Effector memory CD4-positive, alpha-beta T cell (primary cell): ENCODE measurements at regions not wholly inside any gene's neighbourhood (a gene's known extent, or its start where the extent isn't known, plus 50 kb on each side); places are given as distances from the start of the nearest gene placed in this dataset.

ENCODE experiments used
- DNase-seq, 3 donors: peaks; one replicate each; pipeline ENCODE4 v3.0.0-alpha.2; 2020
- H3K27ac ChIP-seq: 2 replicates; pipeline ENCODE4 v1.7.0; 2013; ENCODE audit warnings: mild to moderate bottlenecking, low read length, moderate library complexity; ENCODE audit not compliant: insufficient read depth, poor library complexity, severe bottlenecking
- H3K27me3 ChIP-seq: replicated peaks from 2 replicates; pipeline ENCODE4 v1.7.0; 2013; ENCODE audit warnings: mild to moderate bottlenecking, low read length; ENCODE audit not compliant: insufficient read depth, control insufficient read depth, poor library complexity, severe bottlenecking
- H3K36me3 ChIP-seq: 2 replicates; pipeline ENCODE4 v1.7.0; 2013; ENCODE audit warnings: mild to moderate bottlenecking, low read length, moderate library complexity; ENCODE audit not compliant: control insufficient read depth, insufficient read depth
- H3K4me1 ChIP-seq: 2 replicates; pipeline ENCODE4 v1.7.0; 2013; ENCODE audit warnings: low read length, mild to moderate bottlenecking; ENCODE audit not compliant: control insufficient read depth, insufficient read depth, poor library complexity, severe bottlenecking
- H3K4me3 ChIP-seq: 2 replicates; pipeline ENCODE4 v1.7.0; 2013; ENCODE audit warnings: low read length, low read depth, mild to moderate bottlenecking; ENCODE audit not compliant: insufficient read depth, poor library complexity, severe bottlenecking
- H3K9me3 ChIP-seq: 2 replicates; pipeline ENCODE4 v1.7.0; 2013; ENCODE audit warnings: mild to moderate bottlenecking, low read length, moderate library complexity; ENCODE audit not compliant: control insufficient read depth

GRCh38 chr7:13188922-13189321, 501.5 kb downstream of the ARL4A start:
- no peak overlapping the region for H3K4me3 ChIP-seq
- H3K27me3 ChIP-seq, result peaks cover 3% of the 10 kb centered on the region
- no peaks in the 10 kb centered on the region for H3K36me3 ChIP-seq
- DNase-seq, result no peak
- H3K9me3 ChIP-seq, result no peaks in the 10 kb centered on the region
- no peak overlapping the region for H3K27ac ChIP-seq
- no peaks in the 10 kb centered on the region for H3K4me1 ChIP-seq

- Histone ChIP-seq H3K27ac (no peak overlapping the region), H3K27me3 (peaks cover 3% of the 10 kb centered on the region), H3K4me3 (no peak overlapping the region), H3K36me3 (no peaks in the 10 kb centered on the region), H3K9me3 (no peaks in the 10 kb centered on the region), H3K4me1 (no peaks in the 10 kb centered on the region)
- DNase-seq, result no peak
Measured at GRCh38 chr7:13189668-13190067, 502.2 kb downstream of the ARL4A start.

GRCh38 chr7:13197501-13197900, 510.1 kb downstream of the ARL4A start:
- no peak for DNase-seq

GRCh38 chr7:13198036-13198435, 510.6 kb downstream of the ARL4A start:
- no peaks in the 10 kb centered on the region for H3K9me3 ChIP-seq
- H3K27ac ChIP-seq, result no peak overlapping the region
- H3K27me3 ChIP-seq, result no peaks in the 10 kb centered on the region
- DNase-seq, result no peak
- H3K36me3 ChIP-seq, result no peaks in the 10 kb centered on the region
- no peaks in the 10 kb centered on the region for H3K4me1 ChIP-seq
- no peak overlapping the region for H3K4me3 ChIP-seq

More at GRCh38 chr7:13197501-13197900, 510.1 kb downstream of the ARL4A start:
- no peak overlapping the region for H3K27ac ChIP-seq
- no peaks in the 10 kb centered on the region for H3K4me1 ChIP-seq
- H3K27me3 ChIP-seq, result no peaks in the 10 kb centered on the region
- no peak overlapping the region for H3K4me3 ChIP-seq
- no peaks in the 10 kb centered on the region for H3K36me3 ChIP-seq
- no peaks in the 10 kb centered on the region for H3K9me3 ChIP-seq

- no peak overlapping the region for H3K27ac ChIP-seq
- H3K4me3 ChIP-seq, result no peak overlapping the region
- H3K27me3 ChIP-seq, result no peaks in the 10 kb centered on the region
- no peaks in the 10 kb centered on the region for H3K9me3 ChIP-seq
- H3K36me3 ChIP-seq, result no peaks in the 10 kb centered on the region
- no peaks in the 10 kb centered on the region for H3K4me1 ChIP-seq
- no peak for DNase-seq
Measured at GRCh38 chr7:13198727-13199126, 511.3 kb downstream of the ARL4A start.

GRCh38 chr7:13201628-13202027, 514.2 kb downstream of the ARL4A start:
- no peak overlapping the region for H3K4me3 ChIP-seq
- H3K36me3 ChIP-seq, result no peaks in the 10 kb centered on the region
- H3K27me3 ChIP-seq, result no peaks in the 10 kb centered on the region
- DNase-seq, result no peak
- no peaks in the 10 kb centered on the region for H3K4me1 ChIP-seq
- H3K27ac ChIP-seq, result no peak overlapping the region
- no peaks in the 10 kb centered on the region for H3K9me3 ChIP-seq

GRCh38 chr7:13217768-13218167, 530.3 kb downstream of the ARL4A start:
- no peaks in the 10 kb centered on the region for H3K9me3 ChIP-seq
- no peak overlapping the region for H3K27ac ChIP-seq
- H3K36me3 ChIP-seq, result no peaks in the 10 kb centered on the region
- no peaks in the 10 kb centered on the region for H3K27me3 ChIP-seq
- H3K4me1 ChIP-seq, result no peaks in the 10 kb centered on the region
- no peak overlapping the region for H3K4me3 ChIP-seq
- no peak for DNase-seq

- H3K9me3 ChIP-seq, result no peaks in the 10 kb centered on the region
- no peaks in the 10 kb centered on the region for H3K4me1 ChIP-seq
- DNase-seq, result no peak
- H3K27ac ChIP-seq, result no peak overlapping the region
- H3K4me3 ChIP-seq, result no peak overlapping the region
- H3K27me3 ChIP-seq, result no peaks in the 10 kb centered on the region
- H3K36me3 ChIP-seq, result no peaks in the 10 kb centered on the region
Measured at GRCh38 chr7:13225068-13225467, 537.6 kb downstream of the ARL4A start.

- no peaks in the 10 kb centered on the region for H3K36me3 ChIP-seq
- no peaks in the 10 kb centered on the region for H3K9me3 ChIP-seq
- no peaks in the 10 kb centered on the region for H3K27me3 ChIP-seq
Measured at GRCh38 chr7:13226385-13226784, 539.0 kb downstream of the ARL4A start.

GRCh38 chr7:13231216-13231615, 543.8 kb downstream of the ARL4A start:
- H3K27ac ChIP-seq, result no peak overlapping the region
- no peaks in the 10 kb centered on the region for H3K9me3 ChIP-seq
- H3K36me3 ChIP-seq, result no peaks in the 10 kb centered on the region
- no peaks in the 10 kb centered on the region for H3K27me3 ChIP-seq
- no peak overlapping the region for H3K4me3 ChIP-seq
- no peaks in the 10 kb centered on the region for H3K4me1 ChIP-seq
- DNase-seq, result no peak

More at GRCh38 chr7:13226385-13226784, 539.0 kb downstream of the ARL4A start:
- no peaks in the 10 kb centered on the region for H3K4me1 ChIP-seq
- no peak overlapping the region for H3K4me3 ChIP-seq
- H3K27ac ChIP-seq, result no peak overlapping the region
- DNase-seq, result no peak

- Histone ChIP-seq H3K27me3 (no peaks in the 10 kb centered on the region), H3K4me3 (no peak overlapping the region), H3K4me1 (no peaks in the 10 kb centered on the region), H3K27ac (no peak overlapping the region), H3K9me3 (no peaks in the 10 kb centered on the region), H3K36me3 (no peaks in the 10 kb centered on the region)
- DNase-seq, result no peak
Measured at GRCh38 chr7:13235436-13235835, 548.0 kb downstream of the ARL4A start.
